ENCODE measurements at regions not wholly inside any gene's neighbourhood (a gene's known extent, or its start where the extent isn't known, plus 50 kb on each side); places are given as distances from the start of the nearest gene placed in this dataset.
A peak's percentile ranks its signal among the peaks of the same experiment; 100 is the strongest.

- H3K9ac ChIP-seq (ENCODE audit: low read depth in 1 of 2, low read length in 2 of 2) = peak overlapping the region in 1 of 2 donors; percentile 20
- H3K9me3 ChIP-seq (ENCODE audit: control insufficient read depth in 1 of 2, low read length in 2 of 2) = no peaks in the 10 kb centered on the region
- no peaks in the 10 kb centered on the region for H3K27me3 ChIP-seq (ENCODE audit: control insufficient read depth in 1 of 2, insufficient read depth in 2 of 2, low read length in 2 of 2)
- no peak overlapping the region for H3K27ac ChIP-seq (ENCODE audit: low read depth, low read length)
- H3K36me3 ChIP-seq (ENCODE audit: control insufficient read depth in 1 of 2, insufficient read depth in 2 of 2, low read length in 2 of 2) = no peaks in the 10 kb centered on the region
- peaks cover 22 to 31% of the 10 kb centered on the region in 2 donors for H3K4me1 ChIP-seq (ENCODE audit: control insufficient read depth in 1 of 2, insufficient read depth in 2 of 2, low read length in 2 of 2)
- H3K4me3 ChIP-seq (ENCODE audit: low read depth in 1 of 2, low read length in 2 of 2) = no peak overlapping the region
These were observed 127.9 kb upstream of the LGALSL start for GRCh38 chr2:64325852-64326577.

GRCh38 chr2:64326578-64327050 lies 127.3 kb upstream of the LGALSL start:
- Histone ChIP-seq H3K9ac (ENCODE audit: low read depth in 1 of 2, low read length in 2 of 2) (peak overlapping the region in 1 of 2 donors; percentile 20), H3K36me3 (ENCODE audit: control insufficient read depth in 1 of 2, insufficient read depth in 2 of 2, low read length in 2 of 2) (no peaks in the 10 kb centered on the region), H3K27ac (ENCODE audit: low read depth, low read length) (no peak overlapping the region), H3K9me3 (ENCODE audit: control insufficient read depth in 1 of 2, low read length in 2 of 2) (no peaks in the 10 kb centered on the region), H3K4me3 (ENCODE audit: low read depth in 1 of 2, low read length in 2 of 2) (no peak overlapping the region), H3K27me3 (ENCODE audit: control insufficient read depth in 1 of 2, insufficient read depth in 2 of 2, low read length in 2 of 2) (no peaks in the 10 kb centered on the region), H3K4me1 (ENCODE audit: control insufficient read depth in 1 of 2, insufficient read depth in 2 of 2, low read length in 2 of 2) (peaks cover 22 to 31% of the 10 kb centered on the region in 2 donors)

GRCh38 chr2:64327129-64327509 lies 126.8 kb upstream of the LGALSL start:
- peak overlapping the region in 1 of 2 donors; percentile 2 for H3K4me3 ChIP-seq (ENCODE audit: low read depth in 1 of 2, low read length in 2 of 2)
- H3K36me3 ChIP-seq (ENCODE audit: control insufficient read depth in 1 of 2, insufficient read depth in 2 of 2, low read length in 2 of 2) = no peaks in the 10 kb centered on the region
- peak overlapping the region; percentile 7 to 20 for H3K9ac ChIP-seq (ENCODE audit: low read depth in 1 of 2, low read length in 2 of 2)
- H3K4me1 ChIP-seq (ENCODE audit: control insufficient read depth in 1 of 2, insufficient read depth in 2 of 2, low read length in 2 of 2) = peaks cover 22 to 31% of the 10 kb centered on the region in 2 donors
- no peaks in the 10 kb centered on the region for H3K27me3 ChIP-seq (ENCODE audit: control insufficient read depth in 1 of 2, insufficient read depth in 2 of 2, low read length in 2 of 2)
- H3K27ac ChIP-seq (ENCODE audit: low read depth, low read length) = no peak overlapping the region
- H3K9me3 ChIP-seq (ENCODE audit: control insufficient read depth in 1 of 2, low read length in 2 of 2) = no peaks in the 10 kb centered on the region

GRCh38 chr2:64327510-64328414 lies 126.2 kb upstream of the LGALSL start:
- H3K4me3 ChIP-seq (ENCODE audit: low read depth in 1 of 2, low read length in 2 of 2) = peak overlapping the region in 1 of 2 donors; percentile 2
- no peaks in the 10 kb centered on the region for H3K36me3 ChIP-seq (ENCODE audit: control insufficient read depth in 1 of 2, insufficient read depth in 2 of 2, low read length in 2 of 2)
- no peaks in the 10 kb centered on the region for H3K9me3 ChIP-seq (ENCODE audit: control insufficient read depth in 1 of 2, low read length in 2 of 2)
- peaks cover 22 to 31% of the 10 kb centered on the region in 2 donors for H3K4me1 ChIP-seq (ENCODE audit: control insufficient read depth in 1 of 2, insufficient read depth in 2 of 2, low read length in 2 of 2)
- H3K27me3 ChIP-seq (ENCODE audit: control insufficient read depth in 1 of 2, insufficient read depth in 2 of 2, low read length in 2 of 2) = no peaks in the 10 kb centered on the region
- H3K9ac ChIP-seq (ENCODE audit: low read depth in 1 of 2, low read length in 2 of 2) = peak overlapping the region; percentile 7 to 20
- no peak overlapping the region for H3K27ac ChIP-seq (ENCODE audit: low read depth, low read length)

GRCh38 chr2:64328415-64328722 lies 125.6 kb upstream of the LGALSL start:
- H3K4me3 ChIP-seq (ENCODE audit: low read depth in 1 of 2, low read length in 2 of 2) = no peak overlapping the region
- H3K36me3 ChIP-seq (ENCODE audit: control insufficient read depth in 1 of 2, insufficient read depth in 2 of 2, low read length in 2 of 2) = no peaks in the 10 kb centered on the region
- no peaks in the 10 kb centered on the region for H3K9me3 ChIP-seq (ENCODE audit: control insufficient read depth in 1 of 2, low read length in 2 of 2)
- peak overlapping the region in 1 of 2 donors; percentile 20 for H3K9ac ChIP-seq (ENCODE audit: low read depth in 1 of 2, low read length in 2 of 2)
- H3K27ac ChIP-seq (ENCODE audit: low read depth, low read length) = no peak overlapping the region
- no peaks in the 10 kb centered on the region for H3K27me3 ChIP-seq (ENCODE audit: control insufficient read depth in 1 of 2, insufficient read depth in 2 of 2, low read length in 2 of 2)
- peaks cover 22 to 31% of the 10 kb centered on the region in 2 donors for H3K4me1 ChIP-seq (ENCODE audit: control insufficient read depth in 1 of 2, insufficient read depth in 2 of 2, low read length in 2 of 2)

- H3K4me1 ChIP-seq (ENCODE audit: control insufficient read depth in 1 of 2, insufficient read depth in 2 of 2, low read length in 2 of 2) = peaks cover 22 to 31% of the 10 kb centered on the region in 2 donors
- peak overlapping the region in 1 of 2 donors; percentile 9 for H3K9ac ChIP-seq (ENCODE audit: low read depth in 1 of 2, low read length in 2 of 2)
- H3K27ac ChIP-seq (ENCODE audit: low read depth, low read length) = no peak overlapping the region
These were observed 125.2 kb upstream of the LGALSL start for GRCh38 chr2:64328756-64329155.

GRCh38 chr2:64329848-64330247 lies 124.1 kb upstream of the LGALSL start:
- Histone ChIP-seq H3K36me3 (ENCODE audit: control insufficient read depth in 1 of 2, insufficient read depth in 2 of 2, low read length in 2 of 2) (no peaks in the 10 kb centered on the region), H3K27ac (ENCODE audit: low read depth, low read length) (peak overlapping the region; percentile 51), H3K4me1 (ENCODE audit: control insufficient read depth in 1 of 2, insufficient read depth in 2 of 2, low read length in 2 of 2) (peaks cover 22 to 31% of the 10 kb centered on the region in 2 donors), H3K9me3 (ENCODE audit: control insufficient read depth in 1 of 2, low read length in 2 of 2) (no peaks in the 10 kb centered on the region), H3K27me3 (ENCODE audit: control insufficient read depth in 1 of 2, insufficient read depth in 2 of 2, low read length in 2 of 2) (no peaks in the 10 kb centered on the region), H3K4me3 (ENCODE audit: low read depth in 1 of 2, low read length in 2 of 2) (no peak overlapping the region), H3K9ac (ENCODE audit: low read depth in 1 of 2, low read length in 2 of 2) (peak overlapping the region; percentile 8 to 48)

More at GRCh38 chr2:64328756-64329155, 125.2 kb upstream of the LGALSL start:
- Histone ChIP-seq H3K4me3 (ENCODE audit: low read depth in 1 of 2, low read length in 2 of 2) (no peak overlapping the region), H3K27me3 (ENCODE audit: control insufficient read depth in 1 of 2, insufficient read depth in 2 of 2, low read length in 2 of 2) (no peaks in the 10 kb centered on the region), H3K36me3 (ENCODE audit: control insufficient read depth in 1 of 2, insufficient read depth in 2 of 2, low read length in 2 of 2) (no peaks in the 10 kb centered on the region), H3K9me3 (ENCODE audit: control insufficient read depth in 1 of 2, low read length in 2 of 2) (no peaks in the 10 kb centered on the region)

- Histone ChIP-seq H3K27ac (ENCODE audit: low read depth, low read length) (peak overlapping the region; percentile 51), H3K36me3 (ENCODE audit: control insufficient read depth in 1 of 2, insufficient read depth in 2 of 2, low read length in 2 of 2) (no peaks in the 10 kb centered on the region), H3K9me3 (ENCODE audit: control insufficient read depth in 1 of 2, low read length in 2 of 2) (no peaks in the 10 kb centered on the region), H3K4me3 (ENCODE audit: low read depth in 1 of 2, low read length in 2 of 2) (peak overlapping the region; percentile 27 to 44), H3K27me3 (ENCODE audit: control insufficient read depth in 1 of 2, insufficient read depth in 2 of 2, low read length in 2 of 2) (no peaks in the 10 kb centered on the region), H3K9ac (ENCODE audit: low read depth in 1 of 2, low read length in 2 of 2) (peak overlapping the region; percentile 8 to 48), H3K4me1 (ENCODE audit: control insufficient read depth in 1 of 2, insufficient read depth in 2 of 2, low read length in 2 of 2) (peaks cover 22 to 29% of the 10 kb centered on the region in 2 donors)
These were observed 123.5 kb upstream of the LGALSL start for GRCh38 chr2:64330281-64331113.

- no peaks in the 10 kb centered on the region for H3K27me3 ChIP-seq (ENCODE audit: control insufficient read depth in 1 of 2, insufficient read depth in 2 of 2, low read length in 2 of 2)
- H3K9ac ChIP-seq (ENCODE audit: low read depth in 1 of 2, low read length in 2 of 2) = peak overlapping the region in 1 of 2 donors; percentile 8
- H3K4me3 ChIP-seq (ENCODE audit: low read depth in 1 of 2, low read length in 2 of 2) = peak overlapping the region in 1 of 2 donors; percentile 27
- no peaks in the 10 kb centered on the region for H3K36me3 ChIP-seq (ENCODE audit: control insufficient read depth in 1 of 2, insufficient read depth in 2 of 2, low read length in 2 of 2)
- H3K4me1 ChIP-seq (ENCODE audit: control insufficient read depth in 1 of 2, insufficient read depth in 2 of 2, low read length in 2 of 2) = peaks cover 22 to 25% of the 10 kb centered on the region in 2 donors
- no peak overlapping the region for H3K27ac ChIP-seq (ENCODE audit: low read depth, low read length)
- H3K9me3 ChIP-seq (ENCODE audit: control insufficient read depth in 1 of 2, low read length in 2 of 2) = no peaks in the 10 kb centered on the region
These were observed 122.8 kb upstream of the LGALSL start for GRCh38 chr2:64331114-64331645.
